ENCODE measurements at regions not wholly inside any gene's neighbourhood (a gene's known extent, or its start where the extent isn't known, plus 50 kb on each side); places are given as distances from the start of the nearest gene placed in this dataset.

DNA sequence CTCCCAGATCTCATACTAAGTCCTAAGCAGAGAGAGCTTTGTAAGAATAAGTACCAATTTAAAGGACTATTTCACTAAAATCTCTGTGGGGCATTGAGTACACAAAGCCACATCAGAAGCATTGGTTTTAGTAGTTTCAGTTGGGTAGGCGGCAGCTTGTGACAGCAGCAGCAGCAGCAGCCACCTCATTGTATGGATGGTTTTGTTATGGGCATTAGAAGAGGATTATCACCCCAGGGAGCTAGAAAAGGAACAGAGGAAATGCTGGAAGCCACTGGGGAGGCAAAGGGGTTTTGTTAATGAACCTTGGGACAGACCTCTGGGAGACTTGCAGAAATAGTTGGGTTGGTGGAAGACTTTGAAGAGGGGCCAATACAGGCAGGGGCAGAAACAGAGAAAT, 93.9 kb upstream of the FRMPD3 start:
- CTCF ChIA-PET (ENCODE audit: low intra/inter-chr PET ratio), result no interaction called here
- FAIRE-seq, result no peak

More for the DNA sequence above, 93.9 kb upstream of the FRMPD3 start:
- no peaks in the 10 kb centered on the region for H3K4me1 ChIP-seq (replicated peaks in 1 of 2; ENCODE audit: control insufficient read depth in 2 of 2, insufficient read depth in 2 of 2, low read length in 2 of 2)
- POLR2A ChIA-PET, result no interaction called here
- H2AFZ ChIP-seq (ENCODE audit: low read depth, low read length), result no peak overlapping the region
- H3K9ac ChIP-seq (ENCODE audit: insufficient read depth in 1 of 2, low read depth in 2 of 2, low read length in 2 of 2), result no peak overlapping the region
- no peak overlapping the region for H3K4me3 ChIP-seq
- no peaks in the 10 kb centered on the region for H3K9me3 ChIP-seq (replicated peaks; ENCODE audit: control insufficient read depth, insufficient read depth, low read depth, low read length)
- H3K9me1 ChIP-seq (ENCODE audit: control insufficient read depth, insufficient read depth, low read length), result no peaks in the 10 kb centered on the region
- no peaks in the 10 kb centered on the region for H4K20me1 ChIP-seq (replicated peaks; ENCODE audit: control insufficient read depth, insufficient read depth, low read length)
- no peak overlapping the region for H3K4me2 ChIP-seq (ENCODE audit: insufficient read depth, low read length)
- in situ Hi-C loops (cut with MboI) (no loop called here), intact Hi-C loops (cut with micrococcal nuclease) (no loop called here)
- TF ChIP-seq ASH1L (IDR thresholded peaks at IDR 0.05; ENCODE audit: borderline replicate concordance, low read depth, partially characterized antibody) (no peak), ZNF551 (CRISPR knock-in tag; IDR thresholded peaks at IDR 0.05) (no peak), NR0B1 (IDR thresholded peaks at IDR 0.05; ENCODE audit: partially characterized antibody) (no peak), RBM34 (IDR thresholded peaks at IDR 0.05; ENCODE audit: borderline replicate concordance, insufficient read depth, low read length) (no peak), BRF1 (IDR thresholded peaks at IDR 0.05; ENCODE audit: borderline replicate concordance, extremely low read depth, insufficient read length) (no peak), SAFB (IDR thresholded peaks at IDR 0.05; ENCODE audit: borderline replicate concordance, low read depth, low read length) (no peak), CCNT2 (IDR thresholded peaks at IDR 0.05; ENCODE audit: borderline replicate concordance, extremely low read depth, insufficient read length, low read depth, low read length) (no peak), IRF2 (CRISPR knock-in tag; IDR thresholded peaks at IDR 0.05) (no peak), ZNF586 (CRISPR knock-in tag; conservative IDR thresholded peaks at IDR 0.05) (no peak), CBX8 (IDR thresholded peaks at IDR 0.05; ENCODE audit: borderline replicate concordance, extremely low read depth, low read depth, low read length, poor library complexity, severe bottlenecking) (no peak), ATF1 (CRISPR knock-in tag; IDR thresholded peaks at IDR 0.05) (no peak), ATF1 (tag; IDR thresholded peaks at IDR 0.05) (no peak)
- BruUV-seq (replicated peaks), result no TSS peak
- 20% methylated on average over 1 of the region's 1 CpG for WGBS (ENCODE audit: insufficient coverage, low coverage, missing lambda C conversion rate)
- ATAC-seq (no peak), DNase-seq (ENCODE audit: extremely low read depth in 1 of 4, low spot score in 3 of 4) (no peak)
- H3K27me3 ChIP-seq (ENCODE audit: control insufficient read depth in 2 of 2, insufficient read depth in 2 of 2, low read length in 2 of 2), result no peaks in the 10 kb centered on the region
- H3K36me3 ChIP-seq (ENCODE audit: control insufficient read depth, insufficient read depth, low read length), result no peaks in the 10 kb centered on the region
- no peak overlapping the region for H3K27ac ChIP-seq (ENCODE audit: extremely low read depth, low read depth, low read length)
- H3K79me2 ChIP-seq (ENCODE audit: control insufficient read depth, insufficient read depth, low read length), result no peaks in the 10 kb centered on the region

All from K562 (cell line).